DMS79 treated with DMSO at 0.1 percent for 48 hours (cell line): ENCODE measurements at regions not wholly inside any gene's neighbourhood (a gene's known extent, or its start where the extent isn't known, plus 50 kb on each side); places are given as distances from the start of the nearest gene placed in this dataset.

Source experiments
- DNase-seq: peaks from one replicate; lab custom pipeline; 2025; lab: John Stamatoyannopoulos, UW

DNA sequence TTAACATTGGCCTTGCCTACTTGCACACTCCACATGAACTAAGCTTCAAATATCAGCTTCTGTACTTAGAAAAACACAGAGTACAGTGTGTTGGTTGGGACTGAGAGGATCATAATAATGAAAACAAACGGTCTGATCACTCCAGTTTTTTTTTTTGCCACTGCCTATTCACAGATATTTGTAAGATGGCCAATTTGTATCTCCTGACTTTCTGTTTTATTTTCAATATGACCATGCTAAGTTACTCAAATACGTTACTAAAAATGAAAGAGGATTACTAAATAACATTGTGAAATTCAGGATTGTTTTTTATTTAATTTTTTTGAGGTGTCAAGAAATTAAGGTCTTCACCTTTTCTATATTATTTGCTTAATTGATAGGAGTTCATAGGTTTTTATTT is 595.1 kb downstream of the TUSC7 start:
- no peak for DNase-seq

DNA sequence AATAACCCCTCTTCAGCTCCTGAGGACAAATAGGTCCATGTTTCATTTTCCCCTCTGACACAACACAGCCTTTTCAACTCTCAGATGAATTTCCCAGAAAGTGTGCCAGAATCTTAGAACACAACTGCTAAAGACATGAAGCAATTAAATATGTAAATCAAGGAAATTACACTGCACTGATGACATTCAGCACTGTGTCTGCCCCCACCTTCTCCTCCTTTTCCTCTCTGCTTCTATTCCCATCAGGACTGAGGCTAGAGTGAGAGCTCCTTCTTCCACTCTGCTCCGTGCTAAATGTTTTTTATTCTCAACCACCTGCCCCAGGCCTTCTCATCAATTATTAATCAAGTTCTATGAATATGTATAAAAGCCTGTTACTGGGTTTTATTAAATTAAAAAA is 596.1 kb downstream of the TUSC7 start:
- DNase-seq = no peak

DNA sequence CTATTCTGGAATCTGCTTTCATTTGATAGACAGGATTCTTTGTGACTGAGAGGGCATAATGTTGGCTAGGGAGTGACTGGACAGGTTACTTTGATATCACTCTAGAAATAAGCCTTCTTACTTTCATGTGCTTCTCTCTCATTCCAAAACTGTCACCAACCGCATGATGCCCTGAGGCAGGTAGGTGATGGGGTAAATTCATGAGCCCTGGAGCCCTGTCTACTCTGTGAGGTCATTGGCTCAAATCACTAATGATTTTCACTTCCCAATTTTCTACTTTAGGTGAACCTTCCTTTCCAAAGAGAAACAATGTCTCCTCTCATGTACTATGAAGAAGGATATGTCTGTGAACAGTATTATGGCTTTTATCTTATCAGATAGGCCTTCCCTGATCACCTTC is 596.7 kb downstream of the TUSC7 start:
- no peak for DNase-seq

GRCh38 chr3:117308353-117308752 is 598.8 kb downstream of the TUSC7 start:
- DNase-seq = no peak

DNA sequence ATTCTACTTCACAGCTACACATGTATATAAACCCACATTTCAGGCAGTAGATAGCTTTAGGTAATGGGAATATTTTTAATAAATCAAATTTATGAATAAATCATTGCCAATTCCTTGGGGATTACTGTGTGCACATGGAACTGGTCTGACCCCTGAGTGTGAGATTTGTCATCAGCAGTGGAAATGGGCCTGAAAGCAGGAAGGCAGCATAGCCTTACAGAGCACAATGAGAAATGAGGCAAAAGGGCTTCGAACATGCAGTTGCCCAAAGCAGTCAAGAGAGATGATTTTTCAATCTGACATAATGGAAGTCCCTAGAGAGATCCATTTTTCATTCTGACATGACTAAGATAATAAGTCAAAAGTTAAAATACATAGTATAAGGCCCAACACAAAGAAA is 599.2 kb downstream of the TUSC7 start:
- DNase-seq = no peak

GRCh38 chr3:117310536-117310935 is 601.0 kb downstream of the TUSC7 start:
- DNase-seq = no peak

DNA sequence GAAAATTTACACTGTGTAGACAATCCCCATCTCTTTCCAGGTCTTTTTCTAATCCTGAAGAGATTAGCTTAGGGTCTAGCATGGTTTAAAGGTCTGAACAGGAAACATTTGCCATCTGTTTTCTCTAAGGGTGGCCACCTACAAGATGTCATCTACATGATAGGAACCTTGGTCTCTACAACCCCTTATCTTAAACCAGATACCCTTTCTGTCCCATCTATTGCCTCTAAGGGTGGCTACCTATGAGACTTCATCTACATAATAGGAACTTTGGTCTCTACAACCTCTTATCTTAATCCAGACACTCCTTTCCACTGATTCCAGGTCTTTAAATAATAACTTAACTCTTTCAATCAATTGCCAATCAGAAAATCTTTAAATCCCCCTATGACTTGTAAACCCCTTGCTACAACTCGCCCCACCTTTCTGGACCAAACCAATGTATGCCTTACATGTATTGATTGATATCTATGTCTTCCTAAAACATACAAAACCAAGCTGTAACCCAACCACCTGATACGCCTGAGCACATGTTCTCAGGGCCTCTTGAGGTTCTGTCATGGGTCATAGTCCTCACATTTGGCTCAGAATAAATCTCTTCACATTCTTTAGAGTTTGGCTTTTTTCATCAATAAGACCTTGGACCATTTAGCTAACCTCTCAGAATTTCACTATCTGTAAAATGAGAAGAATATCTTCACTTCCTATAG is 605.0 kb downstream of the TUSC7 start:
- DNase-seq = no peak

DNA sequence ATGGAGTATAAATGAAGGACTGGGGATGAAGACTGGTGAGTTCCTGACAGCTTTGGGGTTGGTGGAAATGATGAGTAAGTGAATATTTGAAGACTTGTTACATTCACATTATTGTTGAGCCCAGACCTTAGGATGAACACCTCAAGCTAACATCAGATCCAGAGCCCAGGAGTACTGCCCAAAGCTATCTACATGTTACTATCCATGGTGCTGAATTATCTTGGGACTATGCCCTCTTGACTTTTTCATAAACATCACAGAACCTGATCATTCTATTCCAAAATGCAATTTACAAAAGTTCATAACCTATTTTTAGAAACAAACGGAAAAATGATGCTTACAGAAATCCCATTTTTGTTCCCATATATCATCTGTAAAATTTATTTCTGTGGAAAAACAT is 613.3 kb downstream of the TUSC7 start:
- no peak for DNase-seq

- no peak for DNase-seq
Measured at GRCh38 chr3:117346901-117347300, 637.3 kb downstream of the TUSC7 start.

GRCh38 chr3:117348884-117349283 is 639.3 kb downstream of the TUSC7 start:
- DNase-seq = no peak

- no peak for DNase-seq
Measured at GRCh38 chr3:117349566-117349965, 640.0 kb downstream of the TUSC7 start.

GRCh38 chr3:117350371-117350770 is 640.8 kb downstream of the TUSC7 start:
- no peak for DNase-seq

DNA sequence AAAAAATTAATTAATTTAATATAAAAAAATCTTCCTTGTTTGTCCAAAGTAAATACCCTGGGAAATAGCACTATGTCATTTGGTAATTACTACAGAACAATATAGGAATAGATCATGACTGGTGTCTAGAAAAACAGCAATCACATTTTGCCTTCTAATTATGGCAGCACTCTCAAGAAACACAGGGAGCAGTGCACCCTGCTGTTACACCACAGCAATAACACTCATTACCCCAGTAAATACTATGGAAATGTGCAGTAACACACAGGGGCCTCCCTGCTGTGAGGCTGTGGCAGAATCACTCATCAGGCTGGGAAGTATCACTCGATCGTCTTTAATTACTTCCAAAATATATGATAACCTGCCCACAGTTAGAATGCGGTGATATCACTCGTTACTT is 646.0 kb downstream of the TUSC7 start:
- no peak for DNase-seq

GRCh38 chr3:117356091-117356705 is 646.6 kb downstream of the TUSC7 start:
- DNase-seq = no peak

DNA sequence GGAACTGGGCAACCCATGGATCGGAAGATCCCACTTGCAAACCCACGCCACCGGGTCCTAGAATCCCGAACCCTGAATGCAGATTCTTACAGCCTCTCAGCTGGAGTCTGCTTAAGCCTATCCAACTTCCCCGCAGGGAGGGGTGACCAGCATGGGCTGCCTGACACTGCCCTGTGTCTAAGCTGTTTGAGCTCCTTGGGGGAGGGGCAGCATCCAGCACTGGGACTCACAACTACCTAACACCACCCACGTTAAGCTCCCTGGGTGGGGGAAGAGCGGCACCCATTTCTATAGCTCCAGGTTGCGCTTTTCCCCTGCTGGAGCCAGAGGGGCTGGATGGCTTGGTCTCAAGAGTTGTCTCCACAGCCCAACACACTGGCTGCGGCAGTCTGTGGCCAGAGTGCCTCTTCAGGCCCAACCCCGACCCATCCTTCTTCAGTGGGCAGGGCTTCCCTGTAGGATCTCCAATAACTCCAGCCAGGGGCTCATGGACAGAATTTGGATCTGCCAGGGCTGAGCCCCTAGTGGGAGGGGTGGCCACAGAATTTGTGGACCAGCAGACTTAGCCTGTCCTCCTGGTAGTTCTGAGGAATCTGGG is 649.2 kb downstream of the TUSC7 start:
- DNase-seq = no peak

GRCh38 chr3:117366574-117366973 is 657.0 kb downstream of the TUSC7 start:
- DNase-seq = no peak

DNA sequence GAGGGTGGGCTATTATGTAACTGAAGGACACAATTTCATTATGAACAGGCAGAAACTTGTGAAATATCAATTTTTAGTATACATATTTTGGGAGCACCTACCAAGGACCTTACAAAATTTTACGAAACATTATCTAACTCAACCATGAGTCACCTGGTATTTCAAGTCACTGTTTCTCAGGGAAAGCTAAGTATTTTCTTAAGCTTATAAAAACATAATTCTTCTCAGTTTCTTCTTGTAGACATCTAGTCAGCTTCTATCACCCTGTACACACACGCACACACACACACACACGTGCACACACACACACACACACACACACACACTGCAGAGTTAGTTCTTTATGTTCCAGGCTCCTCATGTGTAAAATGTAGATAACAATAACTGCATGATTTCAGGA is 658.3 kb downstream of the TUSC7 start:
- no peak for DNase-seq

- no peak for DNase-seq
Measured at GRCh38 chr3:117380631-117381030, 671.1 kb downstream of the TUSC7 start.

DNA sequence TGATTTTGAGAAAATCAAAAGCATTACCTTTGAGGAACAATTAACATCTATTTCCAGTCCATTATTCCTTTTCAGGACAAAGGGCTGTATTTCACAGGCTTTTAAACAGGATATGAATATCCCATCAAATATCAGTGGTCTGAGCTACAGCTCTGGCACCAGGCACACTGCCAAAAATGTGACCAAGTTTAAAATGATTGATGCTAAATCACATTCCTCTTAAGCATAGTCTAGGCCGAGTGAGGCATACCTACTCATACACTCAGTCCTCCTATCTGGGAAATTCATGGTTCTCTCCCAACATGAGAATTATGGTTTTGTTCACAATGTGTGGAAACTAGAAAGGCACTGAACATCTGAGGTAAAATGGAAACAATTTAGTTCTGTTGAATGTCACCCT is 683.5 kb downstream of the TUSC7 start:
- no peak for DNase-seq

DNA sequence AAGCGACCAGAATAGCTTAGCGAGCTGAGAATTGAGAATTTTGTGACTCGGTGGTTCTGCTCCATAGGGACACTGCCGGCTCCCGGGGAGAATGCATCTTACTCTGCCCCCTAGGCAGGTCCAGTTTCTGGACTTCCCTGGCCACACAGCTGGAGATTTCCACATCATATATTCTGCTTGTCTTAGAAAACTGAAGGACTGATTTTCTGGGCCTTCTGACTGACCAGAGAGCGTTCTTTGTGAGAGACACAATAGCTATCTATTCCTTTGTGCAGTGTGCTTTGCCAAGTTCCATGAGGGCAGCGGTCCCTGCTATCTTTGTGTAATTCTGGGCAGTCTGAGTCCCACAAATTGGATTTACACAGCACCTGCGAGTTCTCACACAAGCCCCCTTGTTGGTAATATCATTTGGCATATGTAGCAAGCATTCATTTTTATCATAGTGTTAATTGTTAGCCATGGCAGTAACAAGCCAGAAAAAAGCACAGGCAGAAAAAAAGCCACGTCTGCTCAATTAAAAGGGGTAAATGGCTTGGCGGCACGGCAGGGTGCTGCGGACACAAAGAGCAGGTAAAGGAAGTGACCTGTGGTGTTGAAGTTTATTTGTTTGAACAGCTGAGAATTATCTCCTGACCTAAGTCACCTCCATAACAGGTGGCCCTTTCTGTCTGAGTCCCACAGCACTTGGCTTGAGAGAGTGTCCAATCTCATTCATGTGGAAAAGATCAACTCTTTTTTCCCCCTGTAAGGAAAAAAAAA is 688.7 kb downstream of the TUSC7 start:
- peak; percentile 82 for DNase-seq

- DNase-seq = peak; percentile 82
Measured at GRCh38 chr3:117399311-117400078, 689.9 kb downstream of the TUSC7 start.

DNA sequence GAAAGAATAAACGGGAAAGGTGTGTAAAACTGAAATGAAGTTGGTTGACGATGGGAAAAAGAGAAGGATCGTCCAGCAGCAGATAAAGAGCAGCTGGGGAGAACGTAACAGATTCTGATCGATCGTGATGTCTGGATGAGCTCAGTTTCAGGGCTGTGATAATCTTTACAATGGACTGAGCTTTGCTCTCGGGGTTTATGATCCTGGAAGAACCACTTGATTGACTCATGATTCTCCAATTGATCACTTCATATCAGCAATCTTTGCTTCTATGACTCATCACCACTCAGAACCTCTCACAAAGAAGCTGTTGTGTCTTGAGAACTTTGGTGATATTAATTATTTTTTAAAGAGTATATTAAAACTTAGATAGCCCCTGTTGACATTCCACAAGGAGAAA is 690.7 kb downstream of the TUSC7 start:
- no peak for DNase-seq
